GM12872 (cell line): ENCODE measurements at regions not wholly inside any gene's neighbourhood (a gene's known extent, or its start where the extent isn't known, plus 50 kb on each side); places are given as distances from the start of the nearest gene placed in this dataset.

Source experiments
- CTCF ChIP-seq: IDR thresholded peaks from 3 replicates; pipeline ENCODE4 v1.5.1; 2011; ENCODE audit warnings: low read depth, mild to moderate bottlenecking, low read length, moderate library complexity; ENCODE audit not compliant: insufficient read depth

- no peak for TF ChIP-seq CTCF
Observed at GRCh38 chr2:150601280-150602038, 114.0 kb upstream of the RND3 start.

DNA sequence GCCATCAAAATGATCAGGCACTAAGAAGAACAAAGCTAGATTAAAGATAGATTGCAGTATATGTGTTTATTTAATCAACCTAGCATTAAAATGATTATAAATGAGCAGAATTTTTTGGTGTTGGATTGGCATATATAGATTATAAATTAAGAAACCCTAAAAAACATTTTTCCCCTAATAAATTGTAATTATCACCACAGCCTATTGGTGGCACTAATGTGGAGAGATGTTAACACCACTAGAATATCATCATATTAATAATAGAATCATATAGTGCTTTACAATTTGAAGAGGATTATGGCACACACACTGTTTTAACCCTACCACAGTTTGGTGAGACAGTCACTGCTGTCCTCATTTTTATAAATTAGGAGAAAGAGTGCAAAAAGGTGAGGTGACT is 112.4 kb upstream of the RND3 start:
- TF ChIP-seq CTCF, result no peak

- TF ChIP-seq CTCF, result no peak
Observed at GRCh38 chr2:150598383-150598782, 110.9 kb upstream of the RND3 start.

GRCh38 chr2:150595803-150596470 is 108.5 kb upstream of the RND3 start:
- no peak for TF ChIP-seq CTCF

GRCh38 chr2:150594299-150594698 is 106.8 kb upstream of the RND3 start:
- no peak for TF ChIP-seq CTCF

GRCh38 chr2:150591496-150592285 is 104.2 kb upstream of the RND3 start:
- no peak for TF ChIP-seq CTCF

GRCh38 chr2:150589681-150590080 is 102.2 kb upstream of the RND3 start:
- no peak for TF ChIP-seq CTCF
